ENCODE measurements at regions not wholly inside any gene's neighbourhood (a gene's known extent, or its start where the extent isn't known, plus 50 kb on each side); places are given as distances from the start of the nearest gene placed in this dataset.

GRCh38 chr2:241941691-241942301 is 72.3 kb downstream of the RTP5 start:
- no peaks in the 10 kb centered on the region for H3K9me3 ChIP-seq
- peaks cover 0 to under 1% (median 0%) of the 10 kb centered on the region in 4 donors for H3K4me1 ChIP-seq
- no peak overlapping the region for H3K27ac ChIP-seq
- no peak overlapping the region for H3K4me3 ChIP-seq
- no peak for TF ChIP-seq EP300 (IDR thresholded peaks at IDR 0.05)
- TF ChIP-seq POLR2A (IDR thresholded peaks at IDR 0.05): no peak
- no peak for TF ChIP-seq CTCF (IDR thresholded peaks at IDR 0.05)
- no peak for TF ChIP-seq POLR2AphosphoS5 (IDR thresholded peaks at IDR 0.05)
- DNase-seq: no peak
- H3K36me3 ChIP-seq: no peaks in the 10 kb centered on the region
- no peaks in the 10 kb centered on the region for H3K27me3 ChIP-seq
- intact Hi-C loops (cut with DNase I): no loop called here
- WGBS, 2 donors: 44 to 52% methylated on average over 17 of the region's 17 CpGs

GRCh38 chr2:241942416-241943208 is 73.1 kb downstream of the RTP5 start:
- no peak for TF ChIP-seq EP300 (IDR thresholded peaks at IDR 0.05)
- no peak for TF ChIP-seq POLR2A (IDR thresholded peaks at IDR 0.05)
- TF ChIP-seq CTCF (IDR thresholded peaks at IDR 0.05): no peak
- TF ChIP-seq POLR2AphosphoS5 (IDR thresholded peaks at IDR 0.05): no peak
- 92 to 94% methylated on average over 19 of the region's 19 CpGs for WGBS, 2 donors
- DNase-seq: no peak
- no peak overlapping the region for H3K27ac ChIP-seq
- intact Hi-C loops (cut with DNase I): no loop called here
- no peaks in the 10 kb centered on the region for H3K4me1 ChIP-seq
- H3K27me3 ChIP-seq: peaks cover 0 to 4% (median 0%) of the 10 kb centered on the region in 3 donors
- H3K4me3 ChIP-seq: no peak overlapping the region
- H3K36me3 ChIP-seq: no peaks in the 10 kb centered on the region
- no peaks in the 10 kb centered on the region for H3K9me3 ChIP-seq

GRCh38 chr2:241943209-241943850 is 73.8 kb downstream of the RTP5 start:
- Histone ChIP-seq H3K27ac (no peak overlapping the region), H3K4me1 (no peaks in the 10 kb centered on the region), H3K9me3 (no peaks in the 10 kb centered on the region), H3K36me3 (no peaks in the 10 kb centered on the region), H3K27me3 (peaks cover 0 to 7% (median 0%) of the 10 kb centered on the region in 3 donors), H3K4me3 (no peak overlapping the region)
- intact Hi-C loops (cut with DNase I): no loop called here
- no peak for DNase-seq
- WGBS, 2 donors: 89 to 91% methylated on average over 15 of the region's 15 CpGs
- TF ChIP-seq CTCF (IDR thresholded peaks at IDR 0.05) (no peak), POLR2A (IDR thresholded peaks at IDR 0.05) (no peak), POLR2AphosphoS5 (IDR thresholded peaks at IDR 0.05) (no peak), EP300 (IDR thresholded peaks at IDR 0.05) (no peak)

- H3K27me3 ChIP-seq: peaks cover 0 to 13% (median 0%) of the 10 kb centered on the region in 3 donors
- no peak overlapping the region for H3K27ac ChIP-seq
- H3K4me1 ChIP-seq: no peaks in the 10 kb centered on the region
- DNase-seq: no peak
- no peak for TF ChIP-seq CTCF (IDR thresholded peaks at IDR 0.05)
- TF ChIP-seq POLR2A (IDR thresholded peaks at IDR 0.05): no peak
- TF ChIP-seq EP300 (IDR thresholded peaks at IDR 0.05): no peak
- no peak for TF ChIP-seq POLR2AphosphoS5 (IDR thresholded peaks at IDR 0.05)
- intact Hi-C loops (cut with DNase I): no loop called here
- no peaks in the 10 kb centered on the region for H3K9me3 ChIP-seq
- no peak overlapping the region for H3K4me3 ChIP-seq
- H3K36me3 ChIP-seq: no peaks in the 10 kb centered on the region
- 83 to 93% methylated on average over 17 of the region's 17 CpGs for WGBS, 2 donors
Measured at GRCh38 chr2:241943961-241944575, 74.5 kb downstream of the RTP5 start.
